Activated CD4-positive, alpha-beta T cell treated with anti-CD3 and anti-CD28 coated beads, Interleukin-2, Interleukin-6, amounts not matched to agents 100 ng/mL and 50 ng/mL, durations not matched to agents 16 hours and 8 hours (primary cell): ENCODE measurements at regions not wholly inside any gene's neighbourhood (a gene's known extent, or its start where the extent isn't known, plus 50 kb on each side); places are given as distances from the start of the nearest gene placed in this dataset.

Experiments
- DNase-seq: peaks from one replicate; pipeline ENCODE4 v3.0.0-alpha.2; 2020

DNA sequence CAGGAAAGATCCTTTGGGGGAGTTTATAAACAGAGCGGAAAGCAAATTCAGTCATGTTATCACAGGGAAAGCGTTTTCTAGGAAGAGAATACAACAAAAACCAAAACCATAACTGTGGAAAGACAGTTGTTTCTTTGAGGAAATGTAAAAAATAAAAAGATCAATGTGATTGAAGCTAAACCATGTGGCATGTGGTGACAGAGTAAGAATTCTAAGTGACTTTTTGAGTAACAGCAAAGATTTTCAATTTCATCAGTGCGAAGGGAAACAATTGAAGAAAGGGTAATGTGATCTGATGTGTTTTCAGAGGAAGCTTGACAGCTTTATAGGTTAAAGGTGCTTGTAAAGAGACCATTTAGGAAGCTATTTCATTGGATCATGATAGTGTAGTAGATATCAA is 575.9 kb upstream of the CHORDC1 start:
- no peak for DNase-seq

DNA sequence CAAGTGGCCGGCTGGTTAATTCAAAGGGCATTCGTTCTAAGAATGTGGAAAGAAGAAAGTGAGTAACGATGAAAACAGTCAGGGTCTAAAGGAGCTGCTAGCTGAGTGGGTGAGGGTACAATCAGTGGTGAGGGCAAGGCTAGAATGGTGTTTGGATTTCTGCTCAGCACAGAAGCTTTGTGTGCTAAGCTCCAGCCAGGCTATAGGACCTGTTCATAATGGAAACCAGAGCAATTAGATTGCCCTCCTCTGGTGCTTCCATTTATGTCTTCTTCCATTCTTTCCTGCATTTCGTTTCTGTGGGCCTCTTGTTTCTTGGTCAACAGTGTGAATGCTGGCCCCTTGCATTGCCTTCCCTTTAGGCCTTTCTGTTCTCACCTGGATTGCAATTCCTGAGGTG is 572.9 kb upstream of the CHORDC1 start:
- no peak for DNase-seq

DNA sequence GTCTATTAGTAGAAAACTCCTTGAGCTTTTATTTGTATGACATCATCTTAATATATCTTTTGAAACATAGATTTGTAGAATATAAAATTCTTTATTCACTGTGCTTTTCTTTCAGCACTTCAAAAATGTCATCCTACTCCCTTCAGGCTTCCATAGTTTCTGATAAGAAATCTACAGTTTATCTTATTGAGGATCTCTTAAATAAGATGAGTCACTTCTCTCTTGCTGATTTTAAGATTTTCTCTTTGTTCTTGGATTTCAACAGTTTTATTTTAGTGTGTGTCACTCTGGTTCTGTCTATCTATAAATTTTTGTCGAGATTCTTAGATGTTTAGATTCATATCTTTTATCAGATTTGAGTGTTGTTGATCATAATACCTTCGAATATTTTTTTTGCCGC is 566.1 kb upstream of the CHORDC1 start:
- DNase-seq = no peak

DNA sequence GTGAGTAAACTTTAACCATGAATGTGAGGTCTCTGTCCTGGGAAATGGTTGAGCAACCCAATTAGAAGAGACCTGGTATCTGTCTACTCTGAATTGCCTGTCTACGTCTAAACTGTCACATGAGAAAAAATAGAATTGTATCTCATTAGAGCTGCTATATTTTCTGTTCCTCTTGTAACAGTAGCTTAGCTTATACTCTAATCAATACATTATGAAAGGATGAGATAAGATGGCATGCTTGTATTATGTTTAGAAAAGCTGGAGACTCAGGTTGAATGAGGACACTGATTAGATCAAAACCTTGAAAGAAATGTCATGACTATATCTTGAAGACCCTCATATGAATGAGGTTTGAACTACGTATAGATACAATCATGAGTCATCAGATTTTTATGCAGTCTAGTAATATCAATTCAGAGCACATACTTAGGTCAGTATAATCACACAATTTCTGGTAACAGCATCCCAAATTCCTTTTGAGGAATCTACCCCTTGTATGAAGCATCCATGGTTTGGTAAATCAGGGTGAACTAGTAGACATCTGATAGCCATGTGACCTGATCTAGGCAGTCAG is 561.5 kb upstream of the CHORDC1 start:
- no peak for DNase-seq

DNA sequence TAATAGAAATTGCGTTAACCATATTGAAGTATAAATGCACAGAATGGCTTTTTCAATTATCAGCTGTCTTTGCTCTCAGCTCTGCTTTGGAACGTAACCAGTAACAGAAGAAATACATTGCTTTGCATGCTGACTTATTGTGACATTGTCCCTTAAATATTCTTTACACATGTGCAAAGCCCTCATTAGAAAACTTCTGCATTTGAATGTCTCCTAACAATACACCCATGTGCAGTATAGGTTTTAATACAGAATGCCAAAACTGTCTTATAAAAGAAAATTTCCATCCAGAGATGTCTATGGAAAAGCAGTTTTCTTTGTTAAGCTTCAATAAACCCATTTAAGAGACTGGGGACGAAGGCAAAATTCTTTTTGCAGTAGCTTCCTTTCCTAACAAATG is 560.3 kb upstream of the CHORDC1 start:
- DNase-seq = no peak

DNA sequence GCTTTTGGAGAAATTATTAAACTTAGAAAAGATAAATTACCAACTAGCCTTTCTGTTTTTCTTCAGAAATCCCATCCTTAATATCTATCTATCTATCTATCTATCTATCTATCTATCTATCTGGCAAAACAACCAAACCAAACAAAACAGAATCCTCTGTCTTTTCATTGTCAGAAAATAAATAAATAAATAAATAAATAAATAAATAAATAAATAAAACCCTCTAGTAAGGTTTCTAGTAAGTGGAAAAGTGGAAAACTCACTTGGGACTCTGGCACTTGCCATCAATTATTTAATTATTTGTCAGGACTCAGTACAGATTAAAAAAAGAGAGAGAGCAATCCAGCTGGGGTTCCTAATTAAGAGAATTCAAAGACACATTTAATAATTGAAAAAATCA is 556.2 kb upstream of the CHORDC1 start:
- DNase-seq = no peak

DNA sequence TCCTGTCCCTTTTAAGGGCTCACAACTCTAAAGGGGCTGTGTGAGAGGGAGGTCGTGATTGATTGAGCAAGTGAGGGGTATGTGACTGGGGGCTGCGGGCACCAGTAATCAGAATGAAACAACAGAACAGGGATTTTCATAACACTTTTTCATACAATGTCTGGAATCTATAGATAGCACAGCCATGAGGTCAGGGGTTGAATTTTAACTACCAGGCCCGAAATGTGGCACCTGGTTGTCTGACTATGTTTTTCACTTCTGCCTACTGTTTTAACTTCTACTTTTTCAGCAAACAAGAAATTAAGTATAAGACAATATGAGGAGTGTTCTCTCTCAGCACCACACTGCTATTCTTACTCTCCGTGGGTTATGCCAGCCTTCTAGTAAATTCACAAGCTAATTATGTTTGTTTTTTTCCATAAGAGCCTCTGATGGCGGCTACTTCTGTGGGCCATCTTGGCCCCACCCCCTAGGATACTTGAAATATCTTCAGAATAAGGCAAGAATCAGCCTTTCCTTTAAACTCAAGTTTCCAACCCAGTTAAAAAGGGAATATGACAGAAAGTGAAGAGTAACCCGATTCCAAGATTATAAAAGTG is 552.8 kb upstream of the CHORDC1 start:
- no peak for DNase-seq

DNA sequence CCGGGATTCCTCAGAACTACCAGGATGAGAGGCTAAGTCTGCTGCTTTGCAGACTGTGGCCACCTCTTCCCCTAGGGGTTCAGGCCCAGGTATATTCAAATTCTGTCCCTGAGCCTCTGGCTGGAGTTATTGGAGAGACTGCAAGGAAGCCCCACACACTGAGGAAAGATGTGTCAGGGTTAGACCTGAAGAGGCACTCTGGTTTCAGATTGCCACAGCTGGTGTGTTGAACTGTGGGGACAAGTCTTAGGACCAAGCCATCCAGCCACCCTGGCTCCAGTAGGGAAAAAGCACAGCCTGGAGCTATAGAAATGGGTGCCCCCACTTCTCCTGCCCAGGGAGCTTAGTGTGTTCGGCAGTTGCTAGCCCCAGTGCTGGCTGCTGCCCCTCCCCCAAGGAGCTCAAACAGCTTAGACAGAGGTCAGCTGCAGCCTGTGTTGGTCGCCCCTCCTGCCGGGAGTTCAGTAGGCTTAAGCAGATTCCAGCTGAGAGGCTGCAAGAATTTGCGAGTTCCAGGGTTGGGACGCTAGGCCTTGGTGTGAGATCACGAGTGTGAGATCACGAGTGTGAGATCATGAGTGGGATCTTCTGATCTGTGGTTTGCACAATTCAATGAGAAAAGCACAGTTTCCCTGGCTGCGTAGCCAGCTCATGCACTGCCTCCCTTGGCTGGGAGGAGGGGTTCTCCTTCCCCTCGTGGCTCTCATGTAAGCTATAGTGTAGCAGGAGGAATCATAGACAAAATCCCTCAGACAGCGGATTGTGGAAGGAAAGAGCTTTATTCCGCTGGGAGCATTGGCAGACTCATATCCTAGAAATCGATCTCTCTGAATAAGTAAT is 552.1 kb upstream of the CHORDC1 start:
- no peak for DNase-seq

DNA sequence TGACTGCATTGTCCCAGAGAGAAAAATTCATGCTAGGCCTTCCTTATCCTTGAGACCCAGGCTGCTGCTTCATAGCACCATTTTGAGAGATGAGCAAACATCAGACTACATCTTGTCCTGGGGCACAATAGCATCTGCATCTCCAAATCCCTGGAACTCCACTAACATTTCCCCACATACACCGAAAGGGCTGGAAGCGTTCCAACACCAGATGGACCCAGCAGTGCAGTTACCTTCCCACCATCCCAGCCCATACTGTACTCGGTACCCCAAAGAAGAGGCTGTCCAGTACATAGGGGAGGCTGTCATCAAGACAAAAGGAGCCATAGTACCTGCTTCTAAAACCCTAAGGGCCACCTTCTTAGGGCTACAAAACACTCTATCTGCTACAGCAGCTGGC is 547.2 kb upstream of the CHORDC1 start:
- DNase-seq = no peak

DNA sequence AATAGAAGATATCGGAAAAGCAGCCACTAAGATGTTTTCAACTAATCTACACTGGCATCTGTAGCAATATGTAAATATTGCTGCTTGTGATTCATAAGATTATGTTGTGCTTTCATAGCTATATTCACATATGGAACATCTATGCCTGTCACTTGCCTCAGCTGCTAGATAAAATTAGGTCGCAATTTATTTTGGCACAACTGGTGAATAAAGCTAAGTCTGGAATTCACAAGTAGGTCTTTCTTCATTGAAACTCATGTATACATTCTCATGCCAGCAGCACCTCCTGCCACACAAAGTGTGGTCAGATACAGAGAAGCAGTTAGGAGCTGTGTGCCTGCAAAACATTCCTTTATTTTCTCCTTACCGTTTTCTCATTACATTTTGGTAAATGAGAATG is 543.3 kb upstream of the CHORDC1 start:
- DNase-seq = no peak

DNA sequence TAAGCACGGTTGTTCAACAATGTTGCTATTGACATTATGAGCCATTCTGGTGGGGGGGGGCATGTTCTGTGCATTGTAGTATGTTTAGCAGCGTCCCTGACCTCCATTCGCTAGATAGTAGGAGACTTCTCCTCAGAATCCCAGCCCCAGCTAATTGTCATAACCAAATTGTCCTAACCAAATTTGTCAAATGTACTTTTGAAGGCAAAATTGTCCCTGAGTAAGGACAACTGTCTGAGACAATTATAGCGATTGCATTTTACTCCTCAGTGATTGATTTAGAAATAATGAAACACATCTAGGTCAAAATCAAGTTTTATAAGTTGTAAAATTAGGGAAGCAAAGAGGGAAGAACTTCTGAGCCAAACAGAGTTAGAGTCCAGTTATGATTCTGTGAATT is 541.8 kb upstream of the CHORDC1 start:
- no peak for DNase-seq

DNA sequence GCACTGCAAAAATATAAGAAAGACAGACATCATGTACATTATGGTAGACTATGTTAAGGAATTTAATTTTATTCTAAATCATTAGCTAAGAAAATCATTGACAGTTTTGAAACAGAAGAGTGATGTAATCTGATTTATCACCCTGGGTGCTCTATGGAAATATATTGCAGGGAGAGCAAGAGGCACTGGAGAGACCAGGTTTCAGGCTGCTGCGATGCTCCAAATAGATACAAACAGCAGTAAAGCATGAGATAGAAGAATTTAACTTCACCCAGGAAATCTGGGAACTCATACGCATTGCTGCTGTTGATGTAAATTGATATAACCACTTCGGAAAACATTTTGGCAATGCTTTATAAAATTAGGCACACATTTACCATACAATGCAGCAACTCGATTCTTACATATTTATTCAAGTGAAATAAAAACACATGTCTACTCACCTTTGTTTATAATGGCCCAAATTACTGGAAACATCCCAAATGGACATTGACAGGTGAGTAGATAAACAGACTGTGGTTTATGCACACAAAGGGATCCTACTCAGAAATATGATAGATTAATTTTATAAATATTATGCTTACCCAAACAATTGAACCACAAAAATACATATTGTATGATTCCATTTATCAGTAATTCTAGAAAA is 535.1 kb upstream of the CHORDC1 start:
- no peak for DNase-seq

DNA sequence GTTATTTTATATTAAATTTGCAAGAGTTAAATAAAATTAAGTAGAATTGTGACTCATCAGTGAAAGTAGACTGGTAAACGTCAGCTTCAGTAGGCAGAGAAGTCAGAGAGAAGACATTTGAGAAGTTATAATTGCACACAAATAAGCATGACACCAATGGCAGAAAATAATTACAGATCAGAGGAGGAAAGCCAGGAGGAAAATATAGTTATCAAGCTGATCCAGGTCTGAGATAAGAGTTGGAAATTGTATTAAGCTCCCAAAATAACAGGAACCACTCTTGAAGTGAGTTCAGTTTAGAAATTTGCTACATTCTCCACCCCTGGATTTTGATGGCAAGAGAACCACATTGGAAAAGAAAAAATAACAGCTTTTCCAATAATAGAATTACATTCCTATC is 533.8 kb upstream of the CHORDC1 start:
- no peak for DNase-seq

DNA sequence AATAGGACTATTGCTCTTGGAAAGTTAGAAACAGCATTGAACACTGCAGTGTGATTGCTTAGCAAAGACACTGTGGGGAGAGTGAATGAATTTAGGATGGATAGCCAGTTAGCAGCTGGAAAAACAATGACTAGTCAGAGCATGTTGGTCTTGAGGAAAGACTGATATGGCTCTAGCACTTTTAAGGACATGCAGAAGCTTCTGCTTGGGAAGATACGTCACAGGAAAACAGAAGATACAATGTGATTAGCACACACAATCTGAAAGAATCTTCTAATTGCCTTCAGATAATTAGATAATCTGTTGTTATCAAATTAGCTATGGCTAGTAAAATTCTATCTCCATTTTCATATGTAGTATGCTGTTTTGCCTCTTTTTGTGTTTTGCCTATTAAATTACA is 530.7 kb upstream of the CHORDC1 start:
- no peak for DNase-seq

DNA sequence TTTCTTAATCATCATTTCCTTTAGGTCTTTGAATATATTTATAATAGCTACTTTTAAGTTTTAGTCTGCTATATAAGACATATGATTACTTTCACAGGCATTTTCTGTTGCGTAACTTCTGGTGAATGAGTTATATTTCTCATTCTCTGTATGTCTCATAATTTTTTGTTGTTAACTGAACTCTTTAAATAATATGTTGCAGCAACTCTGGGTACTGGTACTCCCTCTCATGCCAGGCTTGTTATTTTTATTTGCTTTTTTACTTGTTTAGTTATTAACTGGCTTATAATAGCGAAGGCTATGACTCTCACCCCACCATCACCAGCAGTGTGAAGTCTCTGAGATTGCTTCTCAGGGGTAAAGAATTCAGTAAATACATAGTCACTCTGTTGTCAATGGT is 524.2 kb upstream of the CHORDC1 start:
- DNase-seq = no peak

DNA sequence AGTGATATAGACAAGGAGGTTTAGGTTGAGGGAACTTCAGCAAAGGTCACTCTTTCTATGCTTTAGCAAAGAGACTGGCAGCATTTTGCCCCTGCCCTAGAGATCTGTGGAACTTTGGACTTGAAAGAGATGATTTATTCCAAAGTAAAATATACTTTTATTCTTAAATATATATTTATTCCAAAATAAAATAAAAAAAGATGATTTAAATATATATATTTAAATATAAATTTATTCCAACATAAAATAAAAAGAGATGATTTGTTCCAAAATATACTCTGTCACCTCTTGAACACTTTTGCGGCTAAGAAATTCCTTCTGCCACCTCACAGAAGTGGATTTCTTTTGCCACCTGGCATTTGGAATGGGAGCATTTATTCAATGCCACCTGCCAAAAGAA is 521.3 kb upstream of the CHORDC1 start:
- no peak for DNase-seq

DNA sequence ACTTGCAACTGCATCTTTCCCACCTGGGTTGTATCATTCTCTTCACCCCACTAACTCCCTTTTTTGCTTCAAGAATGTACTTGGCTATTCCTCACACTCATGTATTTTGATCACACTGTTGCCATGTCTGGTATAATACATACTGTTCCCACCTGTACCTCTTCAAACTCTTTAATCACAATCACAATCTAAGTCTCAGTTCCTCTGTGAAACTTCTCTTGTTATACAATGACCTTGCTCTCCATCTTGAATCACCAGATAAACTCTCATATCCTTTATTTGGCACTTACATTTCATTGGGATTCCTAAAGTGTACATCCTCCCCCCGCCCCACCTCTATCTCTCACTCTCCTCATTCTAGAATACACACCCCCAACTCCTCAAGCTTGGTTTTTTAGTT is 516.0 kb upstream of the CHORDC1 start:
- no peak for DNase-seq

DNA sequence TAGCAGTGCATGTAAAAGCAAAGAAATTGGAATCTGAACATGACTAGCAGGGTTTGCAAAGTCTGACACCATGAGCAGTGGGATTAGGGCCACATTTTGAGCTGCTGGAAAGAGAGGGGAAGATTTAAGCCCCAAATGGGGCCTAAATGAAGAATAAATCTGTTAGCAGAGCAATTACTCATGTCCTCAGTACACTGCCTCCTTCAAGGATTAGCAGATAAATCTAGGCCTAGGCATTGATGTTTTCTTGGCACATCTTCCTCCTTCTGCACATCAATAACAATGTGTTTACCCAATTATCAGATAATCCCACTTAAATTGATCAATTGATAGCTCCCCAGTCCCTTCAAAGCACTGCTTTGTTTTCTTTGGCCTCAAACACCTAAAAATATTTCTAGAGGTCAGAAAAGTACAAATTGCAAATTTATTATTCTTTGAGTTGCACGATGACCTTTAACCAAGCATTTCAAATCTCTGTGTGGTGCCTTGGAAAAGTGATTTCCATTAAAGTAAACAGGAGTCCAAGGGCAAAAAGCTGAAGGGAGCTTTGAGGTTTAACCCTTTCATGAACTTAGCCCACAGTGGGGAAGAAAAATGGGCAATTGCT is 514.7 kb upstream of the CHORDC1 start:
- DNase-seq = no peak

DNA sequence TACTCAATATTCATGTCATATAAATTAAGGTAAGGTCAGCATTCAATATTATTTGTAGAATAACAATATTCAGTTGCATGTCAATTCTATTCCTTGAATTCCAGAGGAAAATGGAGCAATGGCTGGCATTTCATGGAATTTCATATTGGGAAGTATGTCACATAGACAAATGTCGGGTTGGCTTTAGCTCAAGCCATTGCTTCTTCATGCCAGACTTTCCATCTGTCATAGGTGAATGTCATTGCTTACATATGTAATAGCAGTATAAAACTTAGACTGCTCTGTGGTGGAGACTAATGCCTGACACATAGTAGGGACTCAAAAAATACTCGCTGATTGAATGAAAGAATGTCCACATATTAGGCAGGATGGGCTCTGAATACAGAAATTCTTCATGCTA is 509.6 kb upstream of the CHORDC1 start:
- DNase-seq = no peak

DNA sequence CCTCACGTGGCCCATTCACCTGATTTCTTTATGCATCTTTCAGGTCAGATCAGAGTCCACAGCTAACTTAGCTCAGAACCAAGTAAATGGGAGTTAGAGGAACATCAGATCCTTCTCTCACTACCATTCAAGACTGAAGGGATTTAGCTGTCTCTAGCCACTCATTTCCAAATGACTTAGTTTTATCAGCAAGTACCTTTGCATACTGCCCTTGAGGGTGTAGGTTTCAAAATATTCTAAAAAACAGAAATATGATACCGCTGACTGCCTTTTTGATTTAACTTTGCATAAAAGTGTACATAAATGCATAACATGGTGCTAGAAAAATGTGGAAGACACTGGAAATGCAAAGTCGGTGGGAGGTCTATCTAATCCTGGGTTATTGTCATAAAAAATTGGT is 500.6 kb upstream of the CHORDC1 start:
- DNase-seq = no peak

DNA sequence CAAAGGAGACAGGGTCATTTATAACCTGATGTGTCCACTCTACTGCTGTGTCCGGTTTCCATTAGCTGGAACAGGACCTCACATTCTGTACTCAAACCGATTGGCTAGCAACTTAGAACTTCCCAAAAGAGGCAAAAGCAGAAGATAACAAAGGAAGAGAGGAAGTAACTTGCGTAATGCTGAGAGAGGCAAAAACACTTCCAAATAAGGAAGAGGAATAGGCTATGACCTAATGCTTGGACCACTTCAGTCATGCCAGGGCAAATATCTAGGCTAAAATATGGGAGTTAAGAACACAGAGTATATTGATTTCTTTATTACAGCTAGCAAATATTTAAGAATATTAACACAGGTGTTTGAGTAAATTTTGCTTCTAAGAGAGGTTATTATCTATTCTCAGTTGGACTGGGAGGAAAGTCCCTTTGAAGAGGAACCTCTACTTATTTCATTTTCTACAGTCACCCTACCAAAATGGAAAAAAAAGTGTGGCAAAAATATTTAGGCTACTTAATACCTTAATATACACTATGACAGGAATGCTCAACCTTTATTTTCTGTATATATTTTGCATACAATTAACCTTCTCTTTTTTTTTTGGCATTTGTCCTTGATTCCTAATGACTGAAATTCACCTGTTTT is 499.8 kb upstream of the CHORDC1 start:
- no peak for DNase-seq

DNA sequence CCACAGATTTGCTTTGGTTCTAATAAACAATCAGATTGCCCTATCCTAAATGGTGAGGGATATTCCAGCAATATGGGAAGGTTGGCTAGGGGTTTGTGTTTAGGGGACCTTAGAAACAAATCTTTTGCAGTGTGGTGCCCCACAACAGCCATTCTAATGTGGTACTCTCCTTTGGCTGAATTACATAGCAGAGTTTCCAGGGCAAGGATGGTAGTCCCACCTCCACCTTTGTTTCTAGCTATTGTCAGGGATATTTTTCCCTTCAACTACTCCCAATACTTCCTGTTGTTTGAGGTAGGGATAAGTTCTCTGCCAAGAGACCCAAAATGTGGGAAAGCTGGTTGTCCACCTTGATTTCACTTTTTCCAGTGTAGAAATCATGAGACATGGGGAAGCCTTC is 494.7 kb upstream of the CHORDC1 start:
- DNase-seq = no peak

DNA sequence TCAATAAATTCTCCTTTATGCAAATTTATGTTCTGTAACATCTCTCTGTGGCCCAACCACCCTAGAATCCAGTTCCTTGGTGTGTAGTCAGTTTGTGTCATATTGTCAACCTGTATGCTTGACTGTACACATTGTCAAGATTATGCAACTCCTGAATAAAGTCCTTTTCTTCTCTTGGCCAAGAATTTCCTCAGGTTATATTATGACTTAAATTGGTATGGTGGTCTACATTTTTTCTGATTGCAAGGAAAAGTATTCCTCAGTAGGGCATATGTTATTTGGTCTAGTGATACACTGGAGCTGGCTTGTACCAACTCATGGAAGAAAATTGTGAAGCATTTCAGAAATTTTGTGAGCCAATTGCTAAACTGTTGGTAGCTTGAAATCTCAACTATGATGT is 482.8 kb upstream of the CHORDC1 start:
- no peak for DNase-seq
